K562 (cell line): ENCODE measurements at regions not wholly inside any gene's neighbourhood (a gene's known extent, or its start where the extent isn't known, plus 50 kb on each side); places are given as distances from the start of the nearest gene placed in this dataset.
A peak's percentile ranks its signal among the peaks of the same experiment; 100 is the strongest.

ENCODE experiments used
- DACH1 ChIP-seq: fragments of 450-650 bp; IDR thresholded peaks from 2 replicates; pipeline ENCODE4 v1.6.1; 2018; ENCODE audit not compliant: partially characterized antibody
- DPF2 ChIP-seq: fragments of 450-650 bp; IDR thresholded peaks from 2 replicates; pipeline ENCODE4 v1.6.1; 2016
- EP300 ChIP-seq: IDR thresholded peaks from 2 replicates; pipeline ENCODE4 v1.6.1; 2012; ENCODE audit warnings: low read length, improper control_type of control experiment
- FOSL1 ChIP-seq: fragments of 200-800 bp; sonication (Bioruptor generic); conservative IDR thresholded peaks from 2 replicates; pipeline ENCODE4 v1.6.1; 2016; ENCODE audit warnings: missing genetic modification characterization, missing compliant biosample characterization
- HDAC1 ChIP-seq, 2 experiments: fragments of 450-650 bp; IDR thresholded peaks; 2 replicates each; pipeline ENCODE4 v1.6.1; 2016 to 2017; ENCODE audit warnings: inconsistent platforms in 1 of 2, mild to moderate bottlenecking in 1 of 2, moderate library complexity in 1 of 2
- NR2C1 ChIP-seq, 2 experiments: fragments of 450-650 bp; IDR thresholded peaks; 2 replicates each; pipeline ENCODE4 v1.6.1; 2017; ENCODE audit warnings: mild to moderate bottlenecking in 2 of 2, antibody characterized with exemption in 1 of 2, inconsistent platforms in 1 of 2, missing compliant biosample characterization in 1 of 2, missing genetic modification characterization in 1 of 2
- PTRF ChIP-seq: fragments of 450-650 bp; IDR thresholded peaks from 2 replicates; pipeline ENCODE4 v1.6.1; 2016; ENCODE audit warnings: mild to moderate bottlenecking, missing genetic modification characterization, missing compliant biosample characterization
- RBM25 ChIP-seq: fragments of 200-400 bp; formaldehyde crosslinking; IDR thresholded peaks from 2 replicates; pipeline ENCODE4 v1.6.1; 2018; ENCODE audit warnings: low read length, low read depth, moderate library complexity; ENCODE audit not compliant: severe bottlenecking
- SMAD4 ChIP-seq: fragments of 250-450 bp; sonication (Bioruptor Pico); conservative IDR thresholded peaks from 2 replicates; pipeline ENCODE4 v1.8.0; 2021; ENCODE audit warnings: inconsistent platforms, mild to moderate bottlenecking, moderate library complexity
- SOX6 ChIP-seq: fragments of 450-650 bp; IDR thresholded peaks from 2 replicates; pipeline ENCODE4 v1.6.1; 2014; ENCODE audit warnings: mild to moderate bottlenecking
- ZFP36 ChIP-seq: fragments of 150-350 bp; IDR thresholded peaks from 2 replicates; pipeline ENCODE4 v1.6.1; 2018; ENCODE audit warnings: low read length, low read depth; ENCODE audit not compliant: partially characterized antibody
- ZNF23 ChIP-seq: fragments of 250-450 bp; sonication (Bioruptor Pico); IDR thresholded peaks from 2 replicates; pipeline ENCODE4 v1.4.0; 2020; ENCODE audit warnings: mild to moderate bottlenecking
- TF ChIP-seq, protein P1 (sequence below), 2 experiments: fragments of 450-650 bp; formaldehyde crosslinking in 1 of 2; IDR thresholded peaks; 2 replicates each; pipeline versions ENCODE4 v1.4.0 to v1.6.1; 2014 to 2020; ENCODE audit warnings: mild to moderate bottlenecking in 2 of 2, borderline replicate concordance in 1 of 2, low read depth in 1 of 2
- TF ChIP-seq, protein P2 (sequence below): fragments of 450-650 bp; formaldehyde crosslinking; IDR thresholded peaks from 2 replicates; pipeline ENCODE4 v1.4.0; 2022; ENCODE audit warnings: missing genetic modification characterization
- TF ChIP-seq, protein P3 (sequence below): fragments of 250-450 bp; sonication (Bioruptor Pico); IDR thresholded peaks from 2 replicates; pipeline ENCODE4 v1.8.0; 2021; ENCODE audit warnings: moderate library complexity, mild to moderate bottlenecking, inconsistent platforms
- TF ChIP-seq, protein P4 (sequence below): fragments of 450-650 bp; IDR thresholded peaks from 2 replicates; pipeline ENCODE4 v1.6.1; 2016

DNA sequence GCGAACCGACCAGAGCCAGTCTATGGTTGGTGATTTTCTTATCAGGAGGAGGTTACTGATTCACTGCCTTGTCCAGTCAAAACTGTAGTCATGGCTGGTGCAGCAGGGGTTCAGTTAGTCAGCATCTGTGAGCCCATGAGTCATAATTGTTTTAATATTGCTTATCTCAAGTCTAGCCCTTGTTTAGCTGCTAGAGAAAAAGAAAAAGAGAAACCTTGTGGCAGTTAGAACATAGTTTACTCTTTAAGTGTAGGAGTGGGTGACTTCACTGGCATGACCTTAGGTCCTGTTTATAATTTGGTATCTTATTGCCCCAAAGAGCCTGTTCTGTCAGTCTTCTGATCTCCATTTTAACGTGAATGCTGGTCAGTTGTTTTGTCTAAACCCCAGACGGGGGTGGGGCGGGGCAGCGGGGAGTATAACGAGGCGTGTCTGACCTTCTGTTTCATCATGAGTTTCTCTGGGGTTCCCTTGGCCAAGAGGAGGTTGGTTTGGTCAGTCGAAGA, 76.9 kb upstream of the NFIL3 start (continued):
- TF ChIP-seq, protein P1, sequence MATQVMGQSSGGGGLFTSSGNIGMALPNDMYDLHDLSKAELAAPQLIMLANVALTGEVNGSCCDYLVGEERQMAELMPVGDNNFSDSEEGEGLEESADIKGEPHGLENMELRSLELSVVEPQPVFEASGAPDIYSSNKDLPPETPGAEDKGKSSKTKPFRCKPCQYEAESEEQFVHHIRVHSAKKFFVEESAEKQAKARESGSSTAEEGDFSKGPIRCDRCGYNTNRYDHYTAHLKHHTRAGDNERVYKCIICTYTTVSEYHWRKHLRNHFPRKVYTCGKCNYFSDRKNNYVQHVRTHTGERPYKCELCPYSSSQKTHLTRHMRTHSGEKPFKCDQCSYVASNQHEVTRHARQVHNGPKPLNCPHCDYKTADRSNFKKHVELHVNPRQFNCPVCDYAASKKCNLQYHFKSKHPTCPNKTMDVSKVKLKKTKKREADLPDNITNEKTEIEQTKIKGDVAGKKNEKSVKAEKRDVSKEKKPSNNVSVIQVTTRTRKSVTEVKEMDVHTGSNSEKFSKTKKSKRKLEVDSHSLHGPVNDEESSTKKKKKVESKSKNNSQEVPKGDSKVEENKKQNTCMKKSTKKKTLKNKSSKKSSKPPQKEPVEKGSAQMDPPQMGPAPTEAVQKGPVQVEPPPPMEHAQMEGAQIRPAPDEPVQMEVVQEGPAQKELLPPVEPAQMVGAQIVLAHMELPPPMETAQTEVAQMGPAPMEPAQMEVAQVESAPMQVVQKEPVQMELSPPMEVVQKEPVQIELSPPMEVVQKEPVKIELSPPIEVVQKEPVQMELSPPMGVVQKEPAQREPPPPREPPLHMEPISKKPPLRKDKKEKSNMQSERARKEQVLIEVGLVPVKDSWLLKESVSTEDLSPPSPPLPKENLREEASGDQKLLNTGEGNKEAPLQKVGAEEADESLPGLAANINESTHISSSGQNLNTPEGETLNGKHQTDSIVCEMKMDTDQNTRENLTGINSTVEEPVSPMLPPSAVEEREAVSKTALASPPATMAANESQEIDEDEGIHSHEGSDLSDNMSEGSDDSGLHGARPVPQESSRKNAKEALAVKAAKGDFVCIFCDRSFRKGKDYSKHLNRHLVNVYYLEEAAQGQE (IDR thresholded peaks at IDR 0.05; ENCODE audit: borderline replicate concordance) = peak; percentile 28; the same call in 1 of the 2 replicates
- TF ChIP-seq, protein P1 (CRISPR knock-in tag; IDR thresholded peaks at IDR 0.05; ENCODE audit: low read depth) = no peak
- TF ChIP-seq SOX6 = peak; percentile 77
- peak; percentile 50 for TF ChIP-seq EP300
- TF ChIP-seq ZFP36 = no peak
- TF ChIP-seq HDAC1 (IDR thresholded peaks at IDR 0.05) = no peak
- peak; percentile 13 for TF ChIP-seq DACH1
- TF ChIP-seq FOSL1 (tag) = peak; percentile 99
- TF ChIP-seq SMAD4 = peak; percentile 100
- TF ChIP-seq, protein P2, sequence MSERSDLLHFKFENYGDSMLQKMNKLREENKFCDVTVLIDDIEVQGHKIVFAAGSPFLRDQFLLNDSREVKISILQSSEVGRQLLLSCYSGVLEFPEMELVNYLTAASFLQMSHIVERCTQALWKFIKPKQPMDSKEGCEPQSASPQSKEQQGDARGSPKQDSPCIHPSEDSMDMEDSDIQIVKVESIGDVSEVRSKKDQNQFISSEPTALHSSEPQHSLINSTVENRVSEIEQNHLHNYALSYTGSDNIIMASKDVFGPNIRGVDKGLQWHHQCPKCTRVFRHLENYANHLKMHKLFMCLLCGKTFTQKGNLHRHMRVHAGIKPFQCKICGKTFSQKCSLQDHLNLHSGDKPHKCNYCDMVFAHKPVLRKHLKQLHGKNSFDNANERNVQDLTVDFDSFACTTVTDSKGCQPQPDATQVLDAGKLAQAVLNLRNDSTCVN (CRISPR knock-in tag) = no peak
- peak; percentile 39 for TF ChIP-seq RBM25
- TF ChIP-seq, protein P3, sequence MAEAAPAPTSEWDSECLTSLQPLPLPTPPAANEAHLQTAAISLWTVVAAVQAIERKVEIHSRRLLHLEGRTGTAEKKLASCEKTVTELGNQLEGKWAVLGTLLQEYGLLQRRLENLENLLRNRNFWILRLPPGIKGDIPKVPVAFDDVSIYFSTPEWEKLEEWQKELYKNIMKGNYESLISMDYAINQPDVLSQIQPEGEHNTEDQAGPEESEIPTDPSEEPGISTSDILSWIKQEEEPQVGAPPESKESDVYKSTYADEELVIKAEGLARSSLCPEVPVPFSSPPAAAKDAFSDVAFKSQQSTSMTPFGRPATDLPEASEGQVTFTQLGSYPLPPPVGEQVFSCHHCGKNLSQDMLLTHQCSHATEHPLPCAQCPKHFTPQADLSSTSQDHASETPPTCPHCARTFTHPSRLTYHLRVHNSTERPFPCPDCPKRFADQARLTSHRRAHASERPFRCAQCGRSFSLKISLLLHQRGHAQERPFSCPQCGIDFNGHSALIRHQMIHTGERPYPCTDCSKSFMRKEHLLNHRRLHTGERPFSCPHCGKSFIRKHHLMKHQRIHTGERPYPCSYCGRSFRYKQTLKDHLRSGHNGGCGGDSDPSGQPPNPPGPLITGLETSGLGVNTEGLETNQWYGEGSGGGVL (CRISPR knock-in tag) = no peak
- no peak for TF ChIP-seq NR2C1 (IDR thresholded peaks at IDR 0.05)
- TF ChIP-seq NR2C1 (tag; IDR thresholded peaks at IDR 0.05) = peak; percentile 33; the same call in 1 of the 2 replicates
- TF ChIP-seq ZNF23 (CRISPR knock-in tag) = peak; percentile 92
- TF ChIP-seq, protein P4, sequence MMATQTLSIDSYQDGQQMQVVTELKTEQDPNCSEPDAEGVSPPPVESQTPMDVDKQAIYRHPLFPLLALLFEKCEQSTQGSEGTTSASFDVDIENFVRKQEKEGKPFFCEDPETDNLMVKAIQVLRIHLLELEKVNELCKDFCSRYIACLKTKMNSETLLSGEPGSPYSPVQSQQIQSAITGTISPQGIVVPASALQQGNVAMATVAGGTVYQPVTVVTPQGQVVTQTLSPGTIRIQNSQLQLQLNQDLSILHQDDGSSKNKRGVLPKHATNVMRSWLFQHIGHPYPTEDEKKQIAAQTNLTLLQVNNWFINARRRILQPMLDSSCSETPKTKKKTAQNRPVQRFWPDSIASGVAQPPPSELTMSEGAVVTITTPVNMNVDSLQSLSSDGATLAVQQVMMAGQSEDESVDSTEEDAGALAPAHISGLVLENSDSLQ = 0 out of 2 replicates have a peak, but pooled peaks have one; percentile 5
- TF ChIP-seq DPF2 = peak; percentile 90
- TF ChIP-seq PTRF (tag) = no peak
